ENCODE measurements at regions not wholly inside any gene's neighbourhood (a gene's known extent, or its start where the extent isn't known, plus 50 kb on each side); places are given as distances from the start of the nearest gene placed in this dataset.

- H4K20me1 ChIP-seq (ENCODE audit: low read length): no peaks in the 10 kb centered on the region
- DNase-seq: no peak
- intact Hi-C loops (cut with micrococcal nuclease): no loop called here
- no peak overlapping the region for H3K9ac ChIP-seq (ENCODE audit: low read length)
- H3K9me3 ChIP-seq (ENCODE audit: low read length): no peaks in the 10 kb centered on the region
- H3K27ac ChIP-seq (ENCODE audit: low read length): no peak overlapping the region
- no peaks in the 10 kb centered on the region for H3K4me1 ChIP-seq (ENCODE audit: insufficient read depth, low read length)
- no TSS peak for BruUV-seq (replicated peaks)
- CTCF ChIA-PET: no interaction called here
- no peak overlapping the region for H2AFZ ChIP-seq (ENCODE audit: low read length)
- no peaks in the 10 kb centered on the region for H3F3A ChIP-seq (ENCODE audit: low read length, unreplicated experiment)
- no peaks in the 10 kb centered on the region for H3K79me2 ChIP-seq (ENCODE audit: low read length)
- H3K27me3 ChIP-seq (ENCODE audit: low read length): peaks cover 83% of the 10 kb centered on the region
- TF ChIP-seq CTCF (conservative IDR thresholded peaks at IDR 0.05; ENCODE audit: low read depth, low read length) (no peak), EZH2 (IDR thresholded peaks at IDR 0.05; ENCODE audit: low read length, unreplicated experiment) (no peak), EZH2phosphoT487 (IDR thresholded peaks at IDR 0.05; ENCODE audit: borderline replicate concordance, low read length) (no peak)
- POLR2A ChIA-PET (ENCODE audit: unreplicated experiment): no interaction called here
- H3K4me2 ChIP-seq (ENCODE audit: low read length): no peak overlapping the region
- no peaks in the 10 kb centered on the region for H3K9me2 ChIP-seq (replicated peaks; ENCODE audit: low read length)
- H3K36me3 ChIP-seq (ENCODE audit: low read depth, low read length): no peaks in the 10 kb centered on the region
- no peak overlapping the region for H3K4me3 ChIP-seq (ENCODE audit: low read length)
- ATAC-seq: no peak
These were observed 134.5 kb upstream of the FOXF1 start for GRCh38 chr16:86375851-86376250.

- DNase-seq (no peak), ATAC-seq (no peak)
- H3K79me2 ChIP-seq (ENCODE audit: low read length): no peaks in the 10 kb centered on the region
- TF ChIP-seq EZH2phosphoT487 (IDR thresholded peaks at IDR 0.05; ENCODE audit: borderline replicate concordance, low read length): no peak
- TF ChIP-seq EZH2 (IDR thresholded peaks at IDR 0.05; ENCODE audit: low read length, unreplicated experiment): no peak
- no peak for TF ChIP-seq CTCF (conservative IDR thresholded peaks at IDR 0.05; ENCODE audit: low read depth, low read length)
- H3K4me3 ChIP-seq (ENCODE audit: low read length): no peak overlapping the region
- POLR2A ChIA-PET (ENCODE audit: unreplicated experiment): no interaction called here
- H3K27ac ChIP-seq (ENCODE audit: low read length): no peak overlapping the region
- no peaks in the 10 kb centered on the region for H3K4me1 ChIP-seq (ENCODE audit: insufficient read depth, low read length)
- no peak overlapping the region for H2AFZ ChIP-seq (ENCODE audit: low read length)
- H3K27me3 ChIP-seq (ENCODE audit: low read length): peaks cover 83% of the 10 kb centered on the region
- CTCF ChIA-PET: no interaction called here
- BruUV-seq (replicated peaks): no TSS peak
- H3K36me3 ChIP-seq (ENCODE audit: low read depth, low read length): no peaks in the 10 kb centered on the region
- H3F3A ChIP-seq (ENCODE audit: low read length, unreplicated experiment): no peaks in the 10 kb centered on the region
- H3K9me3 ChIP-seq (ENCODE audit: low read length): no peaks in the 10 kb centered on the region
- intact Hi-C loops (cut with micrococcal nuclease): no loop called here
- H4K20me1 ChIP-seq (ENCODE audit: low read length): no peaks in the 10 kb centered on the region
- H3K9me2 ChIP-seq (replicated peaks; ENCODE audit: low read length): no peaks in the 10 kb centered on the region
- H3K9ac ChIP-seq (ENCODE audit: low read length): no peak overlapping the region
- no peak overlapping the region for H3K4me2 ChIP-seq (ENCODE audit: low read length)
These were observed 133.5 kb upstream of the FOXF1 start for GRCh38 chr16:86376837-86377236.

GRCh38 chr16:86377251-86378022 is 132.9 kb upstream of the FOXF1 start:
- intact Hi-C loops (cut with micrococcal nuclease): no loop called here
- DNase-seq (no peak), ATAC-seq (no peak)
- ChIA-PET POLR2A (ENCODE audit: unreplicated experiment) (no interaction called here), CTCF (no interaction called here)
- Histone ChIP-seq H3K79me2 (ENCODE audit: low read length) (no peaks in the 10 kb centered on the region), H3K9ac (ENCODE audit: low read length) (no peak overlapping the region), H3K4me2 (ENCODE audit: low read length) (no peak overlapping the region), H3K9me3 (ENCODE audit: low read length) (no peaks in the 10 kb centered on the region), H3K27ac (ENCODE audit: low read length) (no peak overlapping the region), H3K27me3 (ENCODE audit: low read length) (peaks cover 83% of the 10 kb centered on the region), H3F3A (ENCODE audit: low read length, unreplicated experiment) (no peaks in the 10 kb centered on the region), H2AFZ (ENCODE audit: low read length) (no peak overlapping the region), H4K20me1 (ENCODE audit: low read length) (no peaks in the 10 kb centered on the region), H3K4me3 (ENCODE audit: low read length) (no peak overlapping the region), H3K9me2 (replicated peaks; ENCODE audit: low read length) (no peaks in the 10 kb centered on the region), H3K36me3 (ENCODE audit: low read depth, low read length) (no peaks in the 10 kb centered on the region), H3K4me1 (ENCODE audit: insufficient read depth, low read length) (no peaks in the 10 kb centered on the region)
- BruUV-seq (replicated peaks): no TSS peak
- TF ChIP-seq EZH2phosphoT487 (IDR thresholded peaks at IDR 0.05; ENCODE audit: borderline replicate concordance, low read length) (no peak), CTCF (conservative IDR thresholded peaks at IDR 0.05; ENCODE audit: low read depth, low read length) (no peak), EZH2 (IDR thresholded peaks at IDR 0.05; ENCODE audit: low read length, unreplicated experiment) (no peak)

Measured in PC-3 (cell line).